OCI-LY1 (cell line): ENCODE measurements at regions not wholly inside any gene's neighbourhood (a gene's known extent, or its start where the extent isn't known, plus 50 kb on each side); places are given as distances from the start of the nearest gene placed in this dataset.

Experiments
- EZH2 ChIP-seq: fragments of 200-600 bp; sonication (generic), shearing (Covaris generic); IDR thresholded peaks from 2 replicates; pipeline ENCODE4 v1.8.0; 2017; ENCODE audit warnings: borderline replicate concordance, mixed run types, mild to moderate bottlenecking, antibody characterized with exemption, low read length, moderate library complexity, mixed read lengths
- TF ChIP-seq, protein P1 (sequence below): fragments of 200-600 bp; sonication (generic), shearing (Covaris generic); IDR thresholded peaks from 2 replicates; pipeline ENCODE4 v1.5.1; 2017; ENCODE audit warnings: mild to moderate bottlenecking, antibody characterized with exemption, low read length, moderate library complexity, mixed read lengths

DNA sequence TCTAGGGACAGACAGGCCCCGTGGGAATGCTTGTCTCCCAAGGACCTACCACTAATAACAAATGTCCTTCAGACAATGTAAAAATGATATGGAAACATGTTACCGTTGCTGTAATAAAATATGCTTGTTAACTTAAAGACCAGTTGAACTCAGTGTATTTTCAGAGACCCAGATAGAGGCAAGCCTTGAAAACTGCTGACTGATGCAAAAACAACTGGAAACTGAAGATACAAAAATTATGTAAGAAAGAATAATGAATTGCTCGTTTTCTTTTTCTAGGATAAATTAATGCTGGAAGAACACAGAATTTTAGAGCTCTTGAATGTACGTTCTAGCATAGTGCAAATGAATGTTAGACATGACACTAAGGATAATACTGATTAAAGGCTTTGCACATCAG, 311.5 kb upstream of the MAN1A1 start:
- TF ChIP-seq EZH2 = no peak
- TF ChIP-seq, protein P1, sequence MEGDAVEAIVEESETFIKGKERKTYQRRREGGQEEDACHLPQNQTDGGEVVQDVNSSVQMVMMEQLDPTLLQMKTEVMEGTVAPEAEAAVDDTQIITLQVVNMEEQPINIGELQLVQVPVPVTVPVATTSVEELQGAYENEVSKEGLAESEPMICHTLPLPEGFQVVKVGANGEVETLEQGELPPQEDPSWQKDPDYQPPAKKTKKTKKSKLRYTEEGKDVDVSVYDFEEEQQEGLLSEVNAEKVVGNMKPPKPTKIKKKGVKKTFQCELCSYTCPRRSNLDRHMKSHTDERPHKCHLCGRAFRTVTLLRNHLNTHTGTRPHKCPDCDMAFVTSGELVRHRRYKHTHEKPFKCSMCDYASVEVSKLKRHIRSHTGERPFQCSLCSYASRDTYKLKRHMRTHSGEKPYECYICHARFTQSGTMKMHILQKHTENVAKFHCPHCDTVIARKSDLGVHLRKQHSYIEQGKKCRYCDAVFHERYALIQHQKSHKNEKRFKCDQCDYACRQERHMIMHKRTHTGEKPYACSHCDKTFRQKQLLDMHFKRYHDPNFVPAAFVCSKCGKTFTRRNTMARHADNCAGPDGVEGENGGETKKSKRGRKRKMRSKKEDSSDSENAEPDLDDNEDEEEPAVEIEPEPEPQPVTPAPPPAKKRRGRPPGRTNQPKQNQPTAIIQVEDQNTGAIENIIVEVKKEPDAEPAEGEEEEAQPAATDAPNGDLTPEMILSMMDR = no peak
